HG03520 (cell line): ENCODE measurements at regions not wholly inside any gene's neighbourhood (a gene's known extent, or its start where the extent isn't known, plus 50 kb on each side); places are given as distances from the start of the nearest gene placed in this dataset.

Experiments
- ATAC-seq: cut with Tn5 transposase; IDR thresholded peaks from one replicate; pipeline ENCODE4 v1.9.1; 2021; ENCODE audit warnings: mild to moderate bottlenecking, moderate library complexity; ENCODE audit not compliant: unreplicated experiment

- ATAC-seq, result no peak
Observed at GRCh38 chr10:36332926-36333325, 690.8 kb upstream of the FZD8 start.

DNA sequence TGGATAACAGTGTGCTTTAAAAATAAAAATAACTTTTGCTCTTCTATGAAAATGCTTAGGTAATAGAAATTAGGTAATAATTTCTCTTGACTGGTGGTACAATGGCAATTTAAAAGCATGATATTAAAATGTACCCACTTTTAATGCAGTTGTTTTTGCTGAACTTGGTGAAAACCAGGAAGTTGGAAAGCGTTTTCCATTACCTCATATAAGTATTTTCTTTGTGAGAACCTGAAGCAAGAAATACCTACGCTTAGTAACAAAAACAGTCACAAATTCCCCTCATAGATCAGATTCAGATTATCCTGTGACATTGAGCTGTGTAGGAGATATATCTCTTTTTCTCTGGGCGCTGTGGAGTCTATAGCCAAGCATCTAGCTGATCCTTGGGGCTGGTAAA lies 689.0 kb upstream of the FZD8 start:
- ATAC-seq, result no peak

GRCh38 chr10:36325815-36326214 lies 683.7 kb upstream of the FZD8 start:
- no peak for ATAC-seq

GRCh38 chr10:36324831-36325230 lies 682.7 kb upstream of the FZD8 start:
- ATAC-seq, result no peak

- no peak for ATAC-seq
Observed at GRCh38 chr10:36313142-36313541, 671.0 kb upstream of the FZD8 start.

DNA sequence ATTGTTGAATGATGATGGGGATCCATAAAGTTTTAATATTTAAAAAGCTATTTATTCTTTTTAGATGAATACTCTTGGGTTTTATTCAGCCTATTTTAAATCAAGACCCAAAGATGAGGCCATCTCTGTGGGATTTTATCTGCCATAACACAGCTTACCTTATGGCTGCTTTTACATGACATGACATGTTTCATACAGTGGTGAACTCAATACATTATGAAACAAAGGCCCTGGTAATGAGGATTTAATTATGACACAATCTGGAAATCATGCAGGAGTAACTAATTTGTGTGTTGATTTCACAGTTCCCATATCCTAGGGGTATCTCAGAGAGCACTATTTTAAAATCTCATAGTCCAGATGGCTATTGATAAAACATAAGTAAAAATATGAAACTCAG lies 661.8 kb upstream of the FZD8 start:
- no peak for ATAC-seq

DNA sequence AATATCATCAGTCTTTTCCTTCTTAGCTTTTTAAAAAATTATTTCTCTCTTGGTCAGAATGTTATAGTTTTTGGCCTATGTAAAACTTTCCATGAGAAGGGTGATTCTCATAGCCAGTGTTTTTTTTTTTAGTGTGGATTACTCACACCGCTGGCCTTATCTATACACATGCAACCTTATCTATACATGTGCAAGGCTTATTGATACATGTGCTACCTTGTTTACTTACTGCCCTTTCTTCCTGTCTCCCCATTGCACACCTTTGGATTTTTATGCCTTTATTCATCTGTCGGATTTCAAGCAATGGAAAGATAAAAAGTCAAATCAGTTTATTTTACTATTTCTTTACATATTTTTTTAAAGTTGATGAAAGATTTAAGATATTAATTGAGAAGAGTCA lies 660.0 kb upstream of the FZD8 start:
- ATAC-seq, result no peak

GRCh38 chr10:36301539-36301938 lies 659.4 kb upstream of the FZD8 start:
- ATAC-seq, result no peak

- ATAC-seq, result no peak
Observed at GRCh38 chr10:36301139-36301538, 659.0 kb upstream of the FZD8 start.

DNA sequence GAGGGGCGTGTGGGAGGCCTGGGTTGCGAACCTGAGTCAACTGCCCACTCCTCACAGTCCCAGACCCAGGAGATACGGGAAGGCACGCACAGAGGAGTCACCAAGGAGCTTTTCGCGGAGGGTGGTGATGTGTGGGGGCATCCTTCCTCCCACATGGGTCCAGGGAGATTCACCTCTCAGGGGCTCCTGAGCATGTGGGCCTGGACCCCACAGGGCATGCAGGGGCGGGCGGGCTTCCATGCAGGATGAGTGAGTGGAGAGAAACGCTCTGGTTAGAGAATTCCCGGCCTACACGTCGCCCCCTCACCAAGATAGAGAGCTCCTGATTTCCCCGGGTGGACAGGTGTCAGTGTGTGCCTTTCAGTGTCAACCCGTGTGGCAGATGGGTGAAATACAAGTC lies 641.7 kb upstream of the FZD8 start:
- no peak for ATAC-seq

DNA sequence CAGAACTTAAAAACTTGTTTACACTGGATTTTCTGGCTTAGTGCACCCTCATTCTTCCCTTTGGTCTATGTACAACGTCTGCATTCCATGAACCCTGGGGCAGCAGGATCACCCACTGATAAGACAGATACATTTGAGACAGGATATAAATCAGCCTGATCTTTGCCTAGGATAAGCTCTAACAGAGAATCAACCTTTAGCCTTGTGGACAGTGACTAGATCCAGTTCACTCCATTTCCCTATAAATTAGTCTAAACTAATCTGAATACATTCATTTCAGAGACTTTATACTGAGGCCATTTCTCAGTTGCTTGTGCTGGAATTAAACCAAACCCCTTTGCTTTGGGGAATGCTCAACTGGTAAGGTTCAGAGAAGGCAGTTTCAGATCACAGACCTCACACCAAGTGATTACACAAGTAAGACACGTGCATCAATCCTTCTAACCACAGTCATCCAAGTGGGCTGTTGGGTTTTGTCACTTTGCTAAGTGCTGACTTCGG lies 639.8 kb upstream of the FZD8 start:
- ATAC-seq, result no peak

- no peak for ATAC-seq
Observed at GRCh38 chr10:36280890-36281499, 638.9 kb upstream of the FZD8 start.

- no peak for ATAC-seq
Observed at GRCh38 chr10:36280321-36280741, 638.2 kb upstream of the FZD8 start.

DNA sequence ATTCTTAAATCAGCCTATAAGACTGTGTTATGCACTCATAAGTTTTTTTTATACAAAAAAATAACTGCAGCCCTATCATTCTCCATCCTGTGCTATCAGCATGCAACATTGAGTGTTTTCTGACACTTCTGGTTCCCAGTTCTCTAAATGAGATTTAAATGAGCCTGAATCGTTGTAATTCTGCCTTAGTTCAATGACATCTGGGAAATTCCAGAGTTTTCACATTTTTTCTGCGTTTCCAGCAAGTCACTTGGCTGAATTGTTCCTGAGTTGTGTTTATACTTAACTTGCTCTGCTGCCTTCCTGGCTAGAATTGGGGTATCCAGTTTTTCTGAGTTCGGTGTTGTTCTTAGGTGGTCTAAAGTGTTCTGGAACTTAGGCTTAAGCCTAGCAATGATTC lies 636.1 kb upstream of the FZD8 start:
- ATAC-seq, result no peak

DNA sequence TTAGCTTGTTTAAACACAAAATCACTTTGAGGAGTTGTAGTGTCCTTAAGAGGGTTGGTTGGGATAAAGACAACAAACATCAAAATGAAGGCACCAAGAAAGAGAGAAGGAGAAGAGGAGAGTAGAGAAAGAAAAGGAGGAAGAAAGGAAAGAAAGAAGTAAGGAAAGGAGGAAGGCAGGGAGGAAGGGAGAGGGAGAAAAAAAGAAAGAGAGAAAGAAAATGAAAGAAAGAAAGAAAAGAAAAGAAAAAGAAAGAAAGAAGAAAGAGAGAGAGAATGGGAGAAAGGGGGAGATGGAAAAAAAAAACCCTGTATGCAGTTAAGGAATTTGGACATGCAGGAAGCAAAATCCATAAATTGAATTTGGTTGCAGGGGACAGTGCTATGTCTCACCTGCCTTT lies 635.4 kb upstream of the FZD8 start:
- no peak for ATAC-seq

DNA sequence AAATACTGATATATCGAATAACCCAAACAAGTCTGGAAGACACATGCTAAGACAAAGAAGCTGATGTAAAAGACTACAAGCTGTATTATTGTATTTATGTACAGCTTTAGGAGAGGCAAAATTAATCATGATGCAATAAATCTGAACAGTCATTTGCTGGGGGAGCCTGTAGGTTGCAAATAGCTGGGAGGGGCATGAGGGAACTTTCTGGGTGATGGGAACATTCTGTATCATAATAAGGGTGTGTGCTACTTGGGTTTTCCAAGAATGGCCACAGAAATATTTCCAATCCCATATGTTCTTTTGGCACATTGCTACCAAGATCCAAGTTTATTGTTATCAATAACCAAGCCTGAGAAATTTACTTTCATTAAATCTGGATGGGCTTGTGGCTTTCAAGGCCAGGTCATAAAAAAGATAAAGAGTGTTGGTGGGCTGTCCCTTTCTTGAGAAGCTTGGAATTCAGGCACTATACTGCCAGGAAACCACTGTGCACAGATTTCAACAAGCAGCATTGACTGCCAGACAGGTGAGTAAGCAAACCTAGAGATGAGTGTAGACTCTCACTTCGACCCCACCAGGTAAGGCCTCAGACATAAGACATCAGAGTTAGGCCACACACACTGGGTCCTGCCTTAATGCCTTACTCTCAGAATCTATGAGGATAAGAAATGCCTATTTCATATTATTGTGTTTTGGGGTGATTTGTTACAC lies 629.7 kb upstream of the FZD8 start:
- no peak for ATAC-seq

- no peak for ATAC-seq
Observed at GRCh38 chr10:36269222-36269621, 627.1 kb upstream of the FZD8 start.

DNA sequence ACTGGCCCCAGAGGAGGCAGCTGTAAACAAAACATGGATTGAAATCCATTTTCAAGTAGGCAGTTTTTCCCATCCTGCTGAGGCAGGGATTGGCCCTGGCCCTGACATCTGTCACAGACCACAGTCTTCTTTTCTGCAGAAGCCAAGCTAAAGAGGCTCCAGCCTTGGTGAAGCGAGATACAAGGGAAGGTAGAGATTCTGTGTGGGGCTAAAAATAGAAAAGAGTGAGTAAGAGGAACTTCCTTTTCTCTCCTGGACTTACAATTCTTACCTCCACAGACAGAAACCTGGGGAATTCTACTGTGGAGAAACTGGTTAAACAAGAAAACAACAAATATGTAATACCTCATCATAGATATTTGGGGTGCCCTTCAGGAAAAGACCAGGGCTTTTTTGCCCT lies 624.8 kb upstream of the FZD8 start:
- no peak for ATAC-seq

DNA sequence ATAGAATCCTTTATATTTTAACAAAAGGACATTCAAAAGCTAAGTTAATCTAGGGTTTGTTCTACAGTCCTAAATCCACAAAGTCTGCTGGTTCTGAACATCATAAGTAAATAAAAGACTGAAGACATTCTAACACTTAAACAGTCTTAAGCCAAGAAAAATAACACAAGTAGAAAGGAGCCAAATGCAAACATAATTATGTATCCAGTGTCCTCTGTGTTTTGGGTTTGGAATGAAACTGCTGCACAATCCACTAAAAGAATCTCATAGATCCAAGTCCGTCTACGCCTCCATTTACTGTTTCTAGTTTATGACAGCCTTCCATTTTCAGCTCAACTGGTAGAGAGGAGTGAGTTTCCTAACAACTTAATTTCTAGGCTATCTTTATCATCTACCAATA lies 623.6 kb upstream of the FZD8 start:
- no peak for ATAC-seq

GRCh38 chr10:36263871-36264270 lies 621.8 kb upstream of the FZD8 start:
- ATAC-seq, result no peak

DNA sequence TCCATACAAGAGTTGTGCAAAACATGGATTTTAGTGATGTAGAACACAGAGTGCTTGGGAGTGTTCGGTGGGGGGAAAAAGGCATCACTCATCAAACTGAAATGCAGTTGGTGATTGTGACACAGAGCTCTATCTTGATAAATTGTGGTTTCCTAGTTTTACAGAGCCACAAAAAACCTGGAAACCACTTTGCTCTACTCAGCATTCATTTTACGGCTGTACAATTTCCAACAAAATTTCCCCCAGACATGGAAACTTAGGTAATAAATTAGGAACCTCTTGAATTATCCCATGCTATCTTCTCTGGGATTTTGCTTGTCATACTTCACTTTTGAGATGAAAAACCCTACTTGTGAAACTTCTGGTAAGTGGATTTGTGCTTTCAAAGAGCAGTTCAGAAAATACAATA lies 614.9 kb upstream of the FZD8 start:
- ATAC-seq, result no peak

DNA sequence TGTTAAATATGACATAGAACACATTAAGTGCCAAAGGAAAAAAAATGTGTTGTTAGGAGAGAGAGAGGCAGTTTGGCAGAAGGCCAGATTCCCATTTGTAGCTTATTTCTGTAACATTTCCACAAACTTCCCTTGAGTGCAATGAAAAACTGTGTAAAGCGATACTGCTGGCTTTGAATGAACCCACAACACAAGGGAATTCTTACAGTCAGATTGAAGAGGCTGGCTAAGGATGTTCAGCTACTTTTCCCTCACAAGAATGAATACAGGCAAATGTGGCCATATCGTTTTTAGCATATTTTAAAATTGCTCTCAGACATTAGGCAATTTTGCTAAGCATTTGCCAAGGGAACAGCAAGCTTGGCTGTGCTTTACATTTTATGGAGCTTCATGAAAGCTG lies 614.1 kb upstream of the FZD8 start:
- no peak for ATAC-seq

DNA sequence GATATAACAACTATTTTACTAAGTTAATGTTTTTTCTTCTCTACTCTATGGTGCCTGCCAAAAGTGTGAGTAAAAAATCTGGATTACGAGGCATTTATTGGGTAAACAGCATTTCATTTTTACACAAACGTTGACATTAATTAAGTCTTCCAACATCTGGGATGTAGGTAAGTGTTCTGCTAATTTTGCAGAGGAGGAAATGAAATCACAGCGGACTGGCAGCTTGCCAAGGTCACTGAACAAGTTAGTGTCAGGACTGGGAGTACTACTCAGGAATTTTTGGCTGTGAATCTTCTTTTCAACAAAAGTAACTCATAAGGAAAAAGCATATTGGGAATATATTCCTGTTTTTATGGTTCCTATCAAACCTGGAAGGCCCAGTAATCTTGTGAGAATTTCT lies 612.1 kb upstream of the FZD8 start:
- no peak for ATAC-seq
